Astrocyte of the spinal cord (primary cell): ENCODE measurements at regions not wholly inside any gene's neighbourhood (a gene's known extent, or its start where the extent isn't known, plus 50 kb on each side); places are given as distances from the start of the nearest gene placed in this dataset.

Experiments
- DNase-seq: peaks from one replicate; pipeline ENCODE4 v3.0.0; 2011; ENCODE audit warnings: low read depth, low spot score
- H3K4me3 ChIP-seq: 2 replicates; pipeline ENCODE4 v1.5.1; 2011; ENCODE audit warnings: low read depth, mild to moderate bottlenecking, low read length, moderate library complexity
- CTCF ChIP-seq: IDR thresholded peaks from 2 replicates; pipeline ENCODE4 v1.5.1; 2012; ENCODE audit warnings: low read depth, mild to moderate bottlenecking, low read length, inconsistent platforms
- in situ Hi-C: cut with HindIII; loops from 2 replicates; pipeline ENCODE4 v1.10.0; 2017; ENCODE audit warnings: low sequenced_read_pairs

DNA sequence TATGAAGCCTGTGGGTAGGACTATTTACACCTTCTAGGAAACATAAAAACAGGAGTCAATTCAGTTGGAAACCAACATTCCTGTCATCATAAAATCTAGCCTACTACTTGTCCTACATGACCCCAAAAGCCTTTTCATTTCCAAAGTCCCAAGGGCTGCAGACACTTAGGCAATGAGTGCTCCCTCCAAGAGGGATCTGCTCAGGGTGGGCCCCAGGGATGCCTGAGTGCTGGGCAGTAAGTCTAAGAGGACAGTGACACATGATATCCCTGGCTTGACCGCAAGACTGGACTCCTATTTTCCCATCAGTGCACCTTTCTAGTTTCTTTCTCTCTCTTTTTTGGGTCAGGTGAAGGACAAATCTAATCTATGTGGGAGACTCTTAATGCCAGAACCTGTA is 1101.3 kb downstream of the GRIK2 start:
- TF ChIP-seq CTCF: no peak
- no peak overlapping the region for H3K4me3 ChIP-seq
- in situ Hi-C loops: no loop called here
- DNase-seq: no peak

GRCh38 chr6:102493485-102493884 is 1100.0 kb downstream of the GRIK2 start:
- TF ChIP-seq CTCF: no peak
- H3K4me3 ChIP-seq: no peak overlapping the region
- no peak for DNase-seq
- in situ Hi-C loops: no loop called here

- no peak overlapping the region for H3K4me3 ChIP-seq
- in situ Hi-C loops: no loop called here
- no peak for TF ChIP-seq CTCF
- peak; percentile 85 for DNase-seq
These were observed 1095.2 kb downstream of the GRIK2 start for GRCh38 chr6:102488729-102489128.

GRCh38 chr6:102485480-102485879 is 1092.0 kb downstream of the GRIK2 start:
- no peak for TF ChIP-seq CTCF
- in situ Hi-C loops: no loop called here
- no peak for DNase-seq
- H3K4me3 ChIP-seq: no peak overlapping the region

DNA sequence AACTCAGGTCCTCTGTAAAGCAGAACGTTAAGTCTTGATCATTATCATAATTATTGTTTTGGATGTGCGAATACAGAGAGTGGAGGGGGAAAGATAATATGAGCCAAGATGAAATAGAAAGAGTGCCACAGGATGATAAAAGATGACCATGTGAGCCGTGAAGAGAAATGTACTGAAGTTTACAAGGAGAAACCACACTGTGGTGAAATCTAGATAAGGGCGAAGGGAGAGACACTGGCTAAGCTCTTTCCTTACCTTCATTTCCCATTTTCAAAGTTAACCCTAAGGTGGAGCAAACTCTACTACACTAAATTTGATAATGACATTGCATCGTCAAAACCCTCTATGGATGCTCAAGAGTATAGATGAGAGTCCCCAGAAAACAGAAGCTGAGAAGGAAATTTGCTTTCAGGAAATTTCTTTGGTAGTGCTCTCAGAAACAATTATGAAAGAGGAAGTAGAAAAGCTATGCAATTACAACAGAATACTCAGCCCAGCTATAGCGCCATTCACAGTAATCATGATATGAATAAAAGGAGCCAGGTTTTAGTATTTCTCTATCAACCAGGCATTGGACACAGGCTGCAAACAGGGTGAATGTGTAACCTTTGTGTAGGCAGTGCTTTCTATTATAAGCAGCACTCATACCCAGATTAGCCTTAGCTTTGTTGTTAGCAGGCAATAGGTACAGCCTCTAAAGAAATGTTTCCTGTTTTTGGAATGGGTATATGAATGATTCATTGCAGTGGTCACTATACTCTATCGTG is 1080.7 kb downstream of the GRIK2 start:
- TF ChIP-seq CTCF: no peak
- no peak for DNase-seq
- in situ Hi-C loops: no loop called here
- H3K4me3 ChIP-seq: no peak overlapping the region

DNA sequence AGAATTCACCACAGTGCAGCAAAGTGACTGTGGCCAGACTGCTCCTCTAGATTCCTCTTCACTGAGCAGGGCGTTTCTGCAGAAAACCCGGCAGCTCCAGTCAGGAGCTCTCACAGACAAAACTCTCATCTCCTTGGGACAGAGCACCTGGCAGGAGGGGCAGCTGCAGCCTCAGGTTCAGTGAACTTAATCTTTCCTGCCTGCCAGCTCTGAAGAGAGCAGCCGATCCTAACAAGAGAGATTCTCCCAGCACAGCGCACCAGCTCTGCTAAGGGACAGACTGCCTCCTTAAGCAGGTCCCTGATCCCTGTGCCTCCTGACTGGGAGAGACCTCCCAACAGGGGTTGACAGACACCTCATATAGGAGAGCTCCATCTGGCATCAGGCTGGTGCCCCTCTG is 1065.5 kb downstream of the GRIK2 start:
- DNase-seq: no peak
- no peak for TF ChIP-seq CTCF
- H3K4me3 ChIP-seq: no peak overlapping the region
- in situ Hi-C loops: no loop called here
